Mesodermal cell (in vitro differentiated cells): ENCODE measurements at regions not wholly inside any gene's neighbourhood (a gene's known extent, or its start where the extent isn't known, plus 50 kb on each side); places are given as distances from the start of the nearest gene placed in this dataset.

ENCODE experiments used
- H3K27ac ChIP-seq: 2 replicates; pipeline ENCODE4 v1.7.0; 2013; ENCODE audit warnings: mild to moderate bottlenecking, low read depth, low read length, moderate library complexity; ENCODE audit not compliant: severe bottlenecking
- H3K36me3 ChIP-seq: 2 replicates; pipeline ENCODE4 v1.7.1; 2013; ENCODE audit warnings: mild to moderate bottlenecking, low read length, moderate library complexity; ENCODE audit not compliant: control insufficient read depth, insufficient read depth
- H3K4me1 ChIP-seq: one replicate; pipeline ENCODE4 v1.7.1; 2013; ENCODE audit warnings: mild to moderate bottlenecking, low read length; ENCODE audit not compliant: insufficient read depth, control insufficient read depth, poor library complexity, severe bottlenecking
- H3K4me3 ChIP-seq: 2 replicates; pipeline ENCODE4 v1.7.0; 2013; ENCODE audit warnings: low read length, control low read depth, mild to moderate bottlenecking; ENCODE audit not compliant: insufficient read depth, poor library complexity, severe bottlenecking; ENCODE audit errors: extremely low read depth
- H3K9me3 ChIP-seq: 2 replicates; pipeline ENCODE4 v1.7.1; 2013; ENCODE audit warnings: mild to moderate bottlenecking, low read length, moderate library complexity; ENCODE audit not compliant: control insufficient read depth
- WGBS, 2 experiments: methylation state at CpG; one replicate each; pipeline ENCODE4 v1.1.5; 2013; ENCODE audit warnings: missing lambda C conversion rate in 2 of 2; ENCODE audit not compliant: insufficient coverage in 2 of 2; 5-methylcytosine and 5-hydroxymethylcytosine counted together

DNA sequence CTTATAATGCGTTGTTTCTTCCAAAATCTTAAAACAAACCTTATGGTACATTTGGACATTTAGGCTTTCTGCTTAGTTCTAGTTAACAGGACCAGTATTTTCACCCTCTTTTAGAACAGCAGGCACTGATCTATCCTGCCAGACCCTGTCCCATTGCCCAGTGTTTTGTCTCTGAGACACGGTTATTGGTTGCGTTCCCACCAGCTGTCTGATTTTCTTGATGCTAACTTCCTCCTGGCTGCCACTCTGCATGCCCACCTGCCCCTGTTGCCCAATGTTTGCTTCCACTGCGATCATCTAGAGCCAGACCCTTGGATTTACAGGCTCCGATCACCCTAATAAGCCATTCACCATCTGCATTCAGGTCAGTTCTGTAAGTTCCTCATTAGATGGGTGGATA is 506.0 kb upstream of the CDH6 start:
- Histone ChIP-seq H3K4me1 (no peaks in the 10 kb centered on the region), H3K9me3 (no peaks in the 10 kb centered on the region), H3K27ac (no peak overlapping the region), H3K4me3 (no peak overlapping the region), H3K36me3 (no peaks in the 10 kb centered on the region)
- 92 to 94% methylated on average over 3 of the region's 5 CpGs for whole genome bisulfite sequencing, 2 experiments

DNA sequence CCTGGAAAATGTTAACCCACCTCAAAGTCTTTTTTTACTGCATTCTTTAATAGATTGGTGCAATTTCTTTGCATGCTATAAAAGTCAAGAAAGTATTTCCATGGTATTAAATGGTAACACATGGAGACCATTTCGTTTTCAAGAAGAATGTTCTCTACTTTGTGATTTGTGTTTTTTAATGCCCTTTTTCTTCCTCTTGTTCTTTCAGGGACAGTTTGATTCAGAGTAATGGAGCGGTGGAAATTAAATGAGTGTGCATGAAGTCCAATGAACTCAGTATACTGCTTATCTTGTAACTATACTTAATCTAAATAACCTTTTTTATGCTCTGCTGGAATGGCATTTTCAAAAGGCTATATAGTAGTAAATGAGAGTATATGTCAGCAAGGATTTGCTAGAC is 507.0 kb upstream of the CDH6 start:
- Histone ChIP-seq H3K9me3 (no peaks in the 10 kb centered on the region), H3K4me3 (no peak overlapping the region), H3K36me3 (no peaks in the 10 kb centered on the region), H3K27ac (no peak overlapping the region), H3K4me1 (no peaks in the 10 kb centered on the region)
- whole genome bisulfite sequencing, 2 experiments, result no CpG with 5 or more reads among the region's 2 CpGs

DNA sequence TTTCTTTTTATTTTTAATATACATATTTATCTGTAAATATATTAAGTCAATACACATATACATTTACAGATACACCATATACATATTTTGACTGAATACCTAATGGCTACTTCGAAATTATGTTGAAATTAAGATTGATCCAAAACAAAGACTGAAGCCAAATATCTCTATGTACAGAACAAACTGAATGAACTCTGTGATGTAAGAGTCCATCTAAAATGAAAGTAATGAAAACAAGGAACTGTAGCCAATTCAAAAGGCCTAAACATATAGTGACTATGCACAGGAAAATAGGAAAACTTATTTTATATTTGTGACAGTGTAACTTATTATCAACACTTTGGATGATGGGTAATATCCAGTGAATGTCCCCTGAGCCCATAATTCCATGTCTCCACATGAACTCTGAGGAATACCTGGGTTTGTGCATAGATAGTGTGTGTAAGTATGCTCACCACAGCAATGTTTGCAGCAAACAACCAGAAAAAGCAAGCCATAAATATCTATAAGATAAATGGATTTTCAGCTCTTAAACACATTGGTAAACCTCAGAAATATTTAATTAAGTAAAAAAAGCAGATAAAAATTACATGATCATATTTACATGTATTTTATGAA is 517.2 kb upstream of the CDH6 start:
- peaks cover 3% of the 10 kb centered on the region for H3K9me3 ChIP-seq
- no CpG with 5 or more reads among the region's 1 CpG for WGBS, 2 experiments
- no peak overlapping the region for H3K4me3 ChIP-seq
- no peaks in the 10 kb centered on the region for H3K4me1 ChIP-seq
- H3K27ac ChIP-seq, result no peak overlapping the region
- no peaks in the 10 kb centered on the region for H3K36me3 ChIP-seq

DNA sequence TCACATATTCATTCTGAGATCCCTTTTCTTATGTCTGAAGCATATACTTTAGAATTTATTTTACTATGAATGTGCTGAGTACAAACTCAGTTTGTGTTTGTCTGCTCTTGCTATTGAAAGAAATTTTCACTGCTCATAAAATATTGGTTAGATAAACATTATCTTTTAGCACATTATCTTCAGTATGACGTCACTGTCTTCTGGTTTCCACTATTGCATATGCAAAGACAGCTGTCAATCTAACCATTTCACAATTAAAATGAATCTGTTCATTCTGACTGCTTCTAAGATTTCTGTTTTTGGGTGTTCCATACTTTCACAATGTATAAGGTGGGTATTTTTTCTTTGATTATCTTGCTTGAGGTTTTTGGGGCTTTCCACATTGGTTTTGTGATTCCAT is 526.2 kb upstream of the CDH6 start:
- Histone ChIP-seq H3K9me3 (no peaks in the 10 kb centered on the region), H3K27ac (no peak overlapping the region), H3K4me3 (no peak overlapping the region), H3K36me3 (no peaks in the 10 kb centered on the region), H3K4me1 (no peaks in the 10 kb centered on the region)
- 86% methylated on average over 1 of the region's 1 CpG; no CpG with 5 or more reads in 1 of the 2 experiments for WGBS, 2 experiments

DNA sequence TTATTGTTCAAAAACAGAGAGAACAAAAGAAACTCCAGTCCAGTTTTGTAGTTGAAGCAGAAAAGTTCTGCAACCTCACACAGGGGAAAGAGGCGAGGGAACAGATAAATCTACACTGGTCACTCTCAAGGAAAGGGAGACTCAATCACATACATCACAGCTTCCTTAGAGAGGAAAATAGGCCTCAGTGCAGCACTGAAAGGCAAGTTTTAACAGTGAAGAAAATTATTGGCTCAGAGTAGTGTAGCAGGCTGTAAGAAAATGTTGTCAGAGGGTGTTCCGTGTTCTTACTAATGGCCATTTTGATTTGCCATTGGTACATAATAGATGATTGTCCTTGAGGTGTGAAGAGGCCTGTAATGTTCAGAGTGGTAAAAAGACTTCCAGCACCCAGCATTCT is 530.0 kb upstream of the CDH6 start:
- H3K4me3 ChIP-seq, result no peak overlapping the region
- H3K4me1 ChIP-seq, result no peaks in the 10 kb centered on the region
- H3K27ac ChIP-seq, result no peak overlapping the region
- H3K9me3 ChIP-seq, result no peaks in the 10 kb centered on the region
- H3K36me3 ChIP-seq, result no peaks in the 10 kb centered on the region
- WGBS, 2 experiments, result 100% methylated on average over 1 of the region's 2 CpGs

DNA sequence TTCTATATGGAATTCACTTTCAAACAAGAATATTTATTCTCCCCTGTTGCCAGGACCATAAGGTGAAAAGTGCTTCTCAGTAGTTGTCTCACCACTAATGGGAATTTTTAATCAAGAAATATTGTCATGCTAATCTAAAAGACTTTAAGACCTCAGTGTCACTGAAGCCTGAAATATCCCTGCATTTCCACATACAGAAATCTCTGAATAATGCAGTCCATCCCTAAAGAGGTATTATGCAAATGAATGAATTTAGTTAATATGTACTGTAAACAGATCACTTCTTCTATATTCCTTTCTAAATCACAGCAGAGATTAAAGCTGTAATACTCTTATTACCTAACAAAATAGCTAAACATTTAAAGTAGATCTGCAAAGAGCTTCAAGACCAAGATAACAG is 531.1 kb upstream of the CDH6 start:
- no peaks in the 10 kb centered on the region for H3K4me1 ChIP-seq
- H3K27ac ChIP-seq, result no peak overlapping the region

DNA sequence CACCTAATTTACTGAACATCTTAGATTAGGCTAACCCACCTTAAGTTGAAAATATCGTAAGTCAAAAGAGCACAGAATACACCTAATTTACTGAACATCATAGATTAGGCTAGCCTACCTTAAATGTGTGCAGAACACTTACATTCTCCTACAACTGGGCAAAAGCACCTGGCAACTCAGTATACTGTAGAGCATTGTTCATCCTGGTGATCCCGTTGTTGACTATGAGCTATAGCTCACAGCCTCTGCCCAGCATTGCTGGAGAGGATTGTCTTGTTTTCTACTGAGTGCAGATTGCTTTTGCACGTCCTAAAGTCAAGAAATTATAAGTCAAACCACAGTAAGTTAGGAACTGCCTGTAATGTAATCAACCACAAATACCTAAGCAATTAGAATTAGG is 531.8 kb upstream of the CDH6 start:
- Histone ChIP-seq H3K9me3 (no peaks in the 10 kb centered on the region), H3K4me3 (no peak overlapping the region), H3K36me3 (no peaks in the 10 kb centered on the region), H3K27ac (no peak overlapping the region), H3K4me1 (no peaks in the 10 kb centered on the region)
- 88 to 100% methylated on average over 1 of the region's 3 CpGs for WGBS, 2 experiments

More for the DNA sequence above, 531.1 kb upstream of the CDH6 start:
- Histone ChIP-seq H3K4me3 (no peak overlapping the region), H3K36me3 (no peaks in the 10 kb centered on the region), H3K9me3 (no peaks in the 10 kb centered on the region)

DNA sequence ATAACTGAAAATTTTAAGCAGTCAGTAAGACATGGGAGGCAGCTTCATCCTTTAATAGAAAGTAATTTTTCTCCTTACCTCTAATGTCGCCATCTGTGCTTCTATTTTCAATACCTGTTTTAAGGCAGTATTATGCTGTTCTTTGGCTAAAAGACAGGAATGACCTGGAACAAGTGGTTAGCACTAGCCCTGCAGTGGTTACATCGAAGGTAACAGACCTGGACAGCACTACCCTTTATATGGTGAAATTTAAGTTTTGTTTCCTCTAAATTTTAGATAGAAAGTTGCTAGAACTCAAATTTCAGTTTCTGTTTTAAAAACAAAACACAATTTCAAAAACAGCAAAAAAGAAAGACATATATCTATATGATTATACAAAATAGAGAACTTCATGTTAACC is 534.1 kb upstream of the CDH6 start:
- Histone ChIP-seq H3K27ac (no peak overlapping the region), H3K4me3 (no peak overlapping the region), H3K4me1 (no peaks in the 10 kb centered on the region), H3K9me3 (no peaks in the 10 kb centered on the region), H3K36me3 (no peaks in the 10 kb centered on the region)
- no CpG with 5 or more reads among the region's 2 CpGs for WGBS, 2 experiments

DNA sequence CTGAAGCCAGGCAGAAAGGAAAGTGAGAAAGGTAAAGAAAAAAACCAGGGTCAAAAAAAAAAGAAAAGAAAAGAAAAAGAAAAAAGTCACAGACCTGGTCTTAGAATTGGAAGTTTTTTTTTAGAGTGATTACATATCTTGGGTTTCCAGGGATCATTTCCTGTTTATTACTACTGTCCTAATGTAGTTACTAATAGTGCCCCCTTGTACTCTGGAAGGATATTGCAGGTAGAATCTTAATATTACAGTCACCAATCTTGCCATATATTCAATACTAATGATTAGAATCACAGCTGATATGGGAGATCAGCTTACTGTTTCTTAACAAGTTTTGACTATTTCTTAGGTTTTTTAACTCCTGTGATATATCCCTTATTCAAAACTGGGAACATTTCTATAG is 543.2 kb upstream of the CDH6 start:
- Histone ChIP-seq H3K36me3 (no peaks in the 10 kb centered on the region), H3K4me1 (no peaks in the 10 kb centered on the region), H3K9me3 (no peaks in the 10 kb centered on the region), H3K27ac (no peak overlapping the region), H3K4me3 (no peak overlapping the region)

DNA sequence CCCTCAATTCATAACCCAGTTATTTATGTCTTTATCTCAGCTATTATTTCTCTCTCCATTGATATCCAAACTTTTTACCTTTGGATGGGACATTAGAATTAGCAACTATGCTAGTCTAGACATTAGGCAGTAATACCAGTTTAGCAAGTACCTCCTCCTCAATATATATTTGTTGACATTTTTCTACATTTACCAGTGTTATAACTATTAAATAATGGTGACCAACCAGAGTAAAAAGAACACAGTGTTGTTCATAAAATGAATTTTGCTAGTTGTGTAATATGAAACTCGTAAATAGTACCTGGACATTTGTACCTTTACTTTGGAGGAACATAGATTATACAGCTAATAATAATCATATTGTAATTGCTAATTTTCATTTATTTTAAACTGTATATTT is 554.6 kb upstream of the CDH6 start:
- H3K4me1 ChIP-seq, result no peaks in the 10 kb centered on the region
- no peaks in the 10 kb centered on the region for H3K36me3 ChIP-seq
- no peak overlapping the region for H3K4me3 ChIP-seq
- H3K27ac ChIP-seq, result no peak overlapping the region
- H3K9me3 ChIP-seq, result no peaks in the 10 kb centered on the region
- no CpG with 5 or more reads among the region's 1 CpG for WGBS, 2 experiments

DNA sequence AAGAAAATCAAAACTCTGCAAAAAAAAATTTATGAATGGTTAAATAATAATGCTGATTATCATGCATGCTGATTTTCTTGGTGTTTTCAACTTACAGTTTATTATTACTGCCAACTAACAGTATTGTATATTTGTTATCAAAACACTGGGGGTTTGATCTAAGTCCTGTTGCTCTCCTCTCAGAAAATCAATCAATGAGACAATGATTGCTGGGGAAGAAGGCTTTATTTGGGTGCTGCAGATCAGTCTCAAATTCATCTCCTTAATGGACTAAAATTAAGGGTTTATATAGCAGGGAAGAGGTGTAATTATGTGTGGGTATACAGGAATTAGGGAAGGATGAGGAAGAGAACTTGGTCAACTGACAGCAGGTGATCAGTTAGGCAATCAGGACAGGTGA is 565.5 kb upstream of the CDH6 start:
- no peak overlapping the region for H3K27ac ChIP-seq

DNA sequence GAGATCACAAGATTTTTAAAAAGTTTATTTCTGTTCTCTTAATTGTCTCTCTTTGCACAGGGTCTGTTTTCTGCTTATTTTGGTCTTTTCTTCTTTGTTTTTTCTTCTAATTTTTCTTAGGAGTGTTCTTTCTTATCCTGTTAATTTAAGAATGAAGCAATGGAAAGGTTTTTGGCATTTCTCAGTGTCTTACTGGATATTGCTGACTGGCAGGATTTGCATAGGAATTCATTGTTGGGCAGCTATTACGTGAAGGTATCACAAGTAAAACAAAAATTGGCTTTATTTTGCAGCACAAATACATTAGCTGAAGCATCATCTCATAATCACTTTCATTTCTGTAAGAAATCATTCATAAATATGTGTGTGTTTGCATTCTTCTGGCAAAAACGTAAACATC is 566.9 kb upstream of the CDH6 start:
- Histone ChIP-seq H3K4me3 (no peak overlapping the region), H3K9me3 (peaks cover 6% of the 10 kb centered on the region), H3K27ac (no peak overlapping the region), H3K4me1 (no peaks in the 10 kb centered on the region), H3K36me3 (no peaks in the 10 kb centered on the region)
- WGBS, 2 experiments, result 100% methylated on average over 2 of the region's 2 CpGs; no CpG with 5 or more reads in 1 of the 2 experiments

More for the DNA sequence above, 565.5 kb upstream of the CDH6 start:
- peaks cover 6% of the 10 kb centered on the region for H3K9me3 ChIP-seq
- H3K4me3 ChIP-seq, result no peak overlapping the region
- H3K4me1 ChIP-seq, result no peaks in the 10 kb centered on the region
- no peaks in the 10 kb centered on the region for H3K36me3 ChIP-seq
